NB4 (cell line): ENCODE measurements at regions not wholly inside any gene's neighbourhood (a gene's known extent, or its start where the extent isn't known, plus 50 kb on each side); places are given as distances from the start of the nearest gene placed in this dataset.

ENCODE experiments used
- DNase-seq: peaks from one replicate; pipeline ENCODE4 v3.0.0; 2010; ENCODE audit warnings: low read depth
- H3K4me3 ChIP-seq: one replicate; pipeline ENCODE4 v1.5.1; 2011; ENCODE audit warnings: mild to moderate bottlenecking, low read depth, low read length, moderate library complexity
- CTCF ChIP-seq: IDR thresholded peaks from one replicate; pipeline ENCODE4 v1.5.1; 2012; ENCODE audit warnings: low read depth, low read length
- MAX ChIP-seq: IDR thresholded peaks from 2 replicates; pipeline ENCODE4 v1.6.1; 2011; ENCODE audit warnings: low read depth, low read length
- MYC ChIP-seq: IDR thresholded peaks from 2 replicates; pipeline ENCODE4 v1.6.1; 2011; ENCODE audit warnings: low read depth, low read length
- POLR2A ChIP-seq: IDR thresholded peaks from 2 replicates; pipeline ENCODE4 v1.6.1; 2011; ENCODE audit warnings: mild to moderate bottlenecking; ENCODE audit not compliant: insufficient read length; ENCODE audit errors: extremely low read depth

GRCh38 chr2:146950361-146950760 is 894.5 kb upstream of the ACVR2A start:
- TF ChIP-seq CTCF (no peak), MYC (no peak), MAX (no peak), POLR2A (no peak)
- no peak overlapping the region for H3K4me3 ChIP-seq
- no peak for DNase-seq

- no peak overlapping the region for H3K4me3 ChIP-seq
- no peak for TF ChIP-seq POLR2A
- no peak for TF ChIP-seq MYC
- TF ChIP-seq CTCF, result no peak
- TF ChIP-seq MAX, result no peak
- DNase-seq, result no peak
These were observed 895.4 kb upstream of the ACVR2A start for GRCh38 chr2:146949400-146949799.

GRCh38 chr2:146944601-146945000 is 900.2 kb upstream of the ACVR2A start:
- DNase-seq, result no peak
- no peak for TF ChIP-seq MYC
- no peak for TF ChIP-seq CTCF
- TF ChIP-seq POLR2A, result no peak
- no peak for TF ChIP-seq MAX
- H3K4me3 ChIP-seq, result no peak overlapping the region

GRCh38 chr2:146939991-146940685 is 904.7 kb upstream of the ACVR2A start:
- no peak overlapping the region for H3K4me3 ChIP-seq
- no peak for DNase-seq
- TF ChIP-seq MYC (no peak), MAX (no peak), CTCF (no peak), POLR2A (no peak)

- no peak for TF ChIP-seq POLR2A
- no peak for TF ChIP-seq CTCF
- TF ChIP-seq MAX, result no peak
- no peak for TF ChIP-seq MYC
- DNase-seq, result no peak
- H3K4me3 ChIP-seq, result no peak overlapping the region
These were observed 909.9 kb upstream of the ACVR2A start for GRCh38 chr2:146934921-146935320.
